Left lung (tissue), 4 donors: ENCODE measurements at regions not wholly inside any gene's neighbourhood (a gene's known extent, or its start where the extent isn't known, plus 50 kb on each side); places are given as distances from the start of the nearest gene placed in this dataset.

Experiments used
- ATAC-seq: fragments of 200-7000 bp; cut with Tn5 transposase; one replicate; pipeline ENCODE4 v1.9.1; 2020; ENCODE audit warnings: moderate library complexity
- DNase-seq, 4 donors: peaks; one replicate each; pipeline ENCODE4 v3.0.0-alpha.2; 2013 to 2020
- H3K27ac ChIP-seq, 2 donors: fragments of 200-600 bp; sonication (generic) in 1 of 2; one replicate each; pipeline versions ENCODE4 v1.5.0 to v1.8.0; 2020 to 2021
- H3K27me3 ChIP-seq, 2 donors: fragments of 200-600 bp; sonication (generic) in 1 of 2; one replicate each; pipeline versions ENCODE4 v1.5.0 to v1.8.0; 2020 to 2021
- H3K36me3 ChIP-seq, 2 donors: fragments of 200-600 bp; sonication (generic) in 1 of 2; one replicate each; pipeline versions ENCODE4 v1.5.0 to v1.8.0; 2020 to 2021
- H3K4me1 ChIP-seq, 2 donors: fragments of 200-600 bp; one replicate each; pipeline ENCODE4 v1.8.0; 2021
- H3K4me3 ChIP-seq, 2 donors: fragments of 200-600 bp; sonication (generic) in 1 of 2; one replicate each; pipeline versions ENCODE4 v1.5.0 to v1.8.0; 2020 to 2021; ENCODE audit warnings: mild to moderate bottlenecking in 1 of 2
- H3K9me3 ChIP-seq, 2 donors: fragments of 200-600 bp; sonication (generic) in 1 of 2; one replicate each; pipeline versions ENCODE4 v1.5.0 to v1.8.0; 2020 to 2021
- intact Hi-C, 2 donors: fragments of 100-400 bp; cut with DNase I; formaldehyde crosslinking; loops; one replicate each; pipeline versions ENCODE4 v1.11.2 to v1.14.2; 2022
- TF ChIP-seq, protein P1 (sequence below), 2 donors: fragments of 200-600 bp; sonication (generic) in 1 of 2; IDR thresholded peaks; one replicate each; pipeline versions ENCODE4 v1.5.0 to v1.8.0; 2021; ENCODE audit warnings: antibody characterized with exemption in 2 of 2
- donor health status: DM: no; HTN: yes; CAD: no.
- donor health status: DM: no; HTN: no; CAD: no.

DNA sequence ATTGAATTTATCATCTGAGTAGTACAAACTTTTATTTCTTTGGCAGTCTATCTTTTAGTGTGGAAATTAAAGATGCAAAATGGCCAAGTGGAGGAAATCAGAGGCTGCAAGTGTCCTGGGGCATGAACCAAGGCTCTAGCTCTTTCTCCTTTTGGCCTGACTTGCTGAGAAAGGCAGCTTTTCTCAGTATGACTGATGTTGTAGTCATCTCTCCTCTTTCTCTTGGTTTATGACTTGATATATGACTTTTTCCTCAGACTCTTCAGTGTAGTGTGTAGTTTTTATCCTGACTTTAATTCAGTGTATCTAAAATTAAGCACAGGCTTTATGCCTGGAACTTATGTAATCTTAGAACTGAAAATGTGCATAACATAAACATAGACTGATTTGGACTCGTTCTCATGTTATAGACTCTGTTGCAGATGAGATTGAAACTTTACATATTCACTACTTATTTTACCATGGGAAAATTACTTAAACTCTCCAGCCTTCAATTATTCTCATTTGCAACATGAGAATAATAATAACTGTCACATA lies 65.7 kb downstream of the SLITRK5 start:
- TF ChIP-seq, protein P1, sequence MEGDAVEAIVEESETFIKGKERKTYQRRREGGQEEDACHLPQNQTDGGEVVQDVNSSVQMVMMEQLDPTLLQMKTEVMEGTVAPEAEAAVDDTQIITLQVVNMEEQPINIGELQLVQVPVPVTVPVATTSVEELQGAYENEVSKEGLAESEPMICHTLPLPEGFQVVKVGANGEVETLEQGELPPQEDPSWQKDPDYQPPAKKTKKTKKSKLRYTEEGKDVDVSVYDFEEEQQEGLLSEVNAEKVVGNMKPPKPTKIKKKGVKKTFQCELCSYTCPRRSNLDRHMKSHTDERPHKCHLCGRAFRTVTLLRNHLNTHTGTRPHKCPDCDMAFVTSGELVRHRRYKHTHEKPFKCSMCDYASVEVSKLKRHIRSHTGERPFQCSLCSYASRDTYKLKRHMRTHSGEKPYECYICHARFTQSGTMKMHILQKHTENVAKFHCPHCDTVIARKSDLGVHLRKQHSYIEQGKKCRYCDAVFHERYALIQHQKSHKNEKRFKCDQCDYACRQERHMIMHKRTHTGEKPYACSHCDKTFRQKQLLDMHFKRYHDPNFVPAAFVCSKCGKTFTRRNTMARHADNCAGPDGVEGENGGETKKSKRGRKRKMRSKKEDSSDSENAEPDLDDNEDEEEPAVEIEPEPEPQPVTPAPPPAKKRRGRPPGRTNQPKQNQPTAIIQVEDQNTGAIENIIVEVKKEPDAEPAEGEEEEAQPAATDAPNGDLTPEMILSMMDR (IDR thresholded peaks at IDR 0.05): no peak
- H3K27me3 ChIP-seq: no peaks in the 10 kb centered on the region
- intact Hi-C loops: no loop called here
- DNase-seq (no peak), ATAC-seq (no peak)
- no peaks in the 10 kb centered on the region for H3K9me3 ChIP-seq
- no peak overlapping the region for H3K4me3 ChIP-seq
- H3K27ac ChIP-seq: no peak overlapping the region
- no peaks in the 10 kb centered on the region for H3K4me1 ChIP-seq
- H3K36me3 ChIP-seq: no peaks in the 10 kb centered on the region

DNA sequence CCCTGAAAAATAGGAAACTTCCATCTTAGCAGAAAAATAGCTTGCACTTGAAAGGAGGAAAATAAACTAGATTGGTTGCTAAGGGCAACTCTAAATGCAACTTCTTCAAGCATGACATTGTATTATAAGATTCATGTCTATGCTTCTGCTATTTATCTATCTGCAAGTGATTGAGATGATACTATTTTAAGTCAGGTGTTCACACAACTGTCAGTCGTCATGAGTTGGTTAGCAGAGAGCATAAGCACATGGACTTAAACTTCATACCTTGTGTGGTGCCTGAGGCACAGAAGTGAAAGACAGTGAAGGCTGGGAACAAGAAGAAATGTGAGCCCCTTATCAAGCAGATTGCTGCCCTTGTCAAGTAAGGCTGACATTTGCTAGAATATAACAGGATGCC lies 82.9 kb downstream of the SLITRK5 start:
- ATAC-seq (no peak), DNase-seq (no peak)
- Histone ChIP-seq H3K4me3 (no peak overlapping the region), H3K4me1 (no peaks in the 10 kb centered on the region), H3K27ac (no peak overlapping the region), H3K36me3 (no peaks in the 10 kb centered on the region), H3K9me3 (no peaks in the 10 kb centered on the region), H3K27me3 (no peaks in the 10 kb centered on the region)
- intact Hi-C loops: no loop called here
- TF ChIP-seq, protein P1 (IDR thresholded peaks at IDR 0.05): no peak

DNA sequence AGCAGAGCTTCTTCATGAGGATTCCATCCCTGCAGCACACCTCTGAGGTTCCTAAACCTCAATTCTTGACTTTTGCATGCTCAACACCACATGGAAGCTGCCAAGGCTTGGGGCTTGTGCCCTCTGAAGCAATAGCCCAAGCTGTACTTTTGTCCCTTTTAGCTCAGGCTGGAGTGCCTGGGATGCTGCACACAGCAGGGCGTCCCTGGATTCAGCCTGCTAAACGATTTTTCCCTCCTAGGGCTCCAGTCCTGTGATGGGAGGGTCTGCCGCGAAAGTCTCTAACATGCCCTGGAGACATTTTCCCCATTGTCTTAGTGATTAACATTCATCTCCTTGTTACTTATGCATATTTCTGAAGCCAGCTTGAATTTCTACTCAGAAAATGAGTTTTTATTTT lies 98.3 kb downstream of the SLITRK5 start:
- H3K27ac ChIP-seq: no peak overlapping the region
- no peaks in the 10 kb centered on the region for H3K27me3 ChIP-seq
- H3K4me3 ChIP-seq: no peak overlapping the region
- no peaks in the 10 kb centered on the region for H3K9me3 ChIP-seq
- no peaks in the 10 kb centered on the region for H3K4me1 ChIP-seq
- H3K36me3 ChIP-seq: no peaks in the 10 kb centered on the region
- intact Hi-C loops: no loop called here
- ATAC-seq: no peak
- TF ChIP-seq, protein P1 (IDR thresholded peaks at IDR 0.05): no peak
- DNase-seq: no peak

DNA sequence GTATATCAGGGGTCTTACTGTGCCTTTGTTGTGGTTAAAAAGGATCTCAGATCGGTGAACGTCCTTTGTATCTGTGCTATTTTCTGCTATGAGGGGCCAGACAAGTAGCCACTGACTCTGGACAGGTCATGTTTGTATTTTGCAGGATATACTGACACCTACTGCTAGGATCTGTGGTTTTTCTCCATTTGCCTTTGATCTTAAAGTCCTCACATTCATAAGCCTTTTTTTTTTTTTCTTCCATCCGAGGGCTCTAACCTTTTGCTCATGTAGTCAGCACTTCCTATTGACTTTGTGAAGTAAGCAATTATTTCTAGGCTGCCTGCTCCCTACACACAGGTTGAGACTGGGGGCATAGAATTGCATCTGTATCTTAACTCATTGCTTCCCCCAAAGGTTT lies 106.2 kb downstream of the SLITRK5 start:
- no peaks in the 10 kb centered on the region for H3K9me3 ChIP-seq
- H3K36me3 ChIP-seq: no peaks in the 10 kb centered on the region
- H3K4me1 ChIP-seq: no peaks in the 10 kb centered on the region
- H3K27me3 ChIP-seq: no peaks in the 10 kb centered on the region
- no peak for DNase-seq
- no peak overlapping the region for H3K4me3 ChIP-seq
- TF ChIP-seq, protein P1 (IDR thresholded peaks at IDR 0.05): no peak
- intact Hi-C loops: no loop called here
- ATAC-seq: no peak
- no peak overlapping the region for H3K27ac ChIP-seq

DNA sequence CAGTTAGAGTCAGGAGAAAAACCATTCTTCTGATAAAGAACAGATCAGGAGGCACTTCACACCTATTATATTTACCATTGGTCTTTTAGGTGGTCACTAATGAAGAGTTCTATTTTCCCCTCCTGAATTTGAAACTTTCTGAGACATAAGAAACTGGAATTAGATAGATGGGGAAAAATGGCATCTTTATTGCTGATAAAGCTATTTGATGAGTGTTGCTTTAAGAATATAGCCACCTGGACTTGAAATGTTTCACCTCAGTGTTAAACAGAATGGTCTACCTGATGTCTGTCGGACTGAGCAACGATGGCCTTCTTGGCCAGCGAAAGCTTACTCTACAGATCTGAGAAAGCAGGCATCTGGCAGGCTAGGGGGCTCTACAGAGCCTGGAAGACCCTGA lies 107.0 kb downstream of the SLITRK5 start:
- ATAC-seq: no peak

More for the DNA sequence above, 107.0 kb downstream of the SLITRK5 start:
- Histone ChIP-seq H3K9me3 (no peaks in the 10 kb centered on the region), H3K36me3 (no peaks in the 10 kb centered on the region), H3K27me3 (no peaks in the 10 kb centered on the region), H3K4me1 (no peaks in the 10 kb centered on the region), H3K4me3 (no peak overlapping the region), H3K27ac (no peak overlapping the region)
- TF ChIP-seq, protein P1 (IDR thresholded peaks at IDR 0.05): no peak
- no peak for DNase-seq
- intact Hi-C loops: no loop called here
